Thoracic aorta (tissue), 2 donors: ENCODE measurements at regions not wholly inside any gene's neighbourhood (a gene's known extent, or its start where the extent isn't known, plus 50 kb on each side); places are given as distances from the start of the nearest gene placed in this dataset.

Experiments
- ATAC-seq: fragments of 150-250 bp; one replicate; pipeline ENCODE4 v1.8.0; 2017; ENCODE audit warnings: low read depth; ENCODE audit not compliant: insufficient number of reproducible peaks, low FRiP score
- DNase-seq: peaks from one replicate; pipeline ENCODE4 v3.0.0-alpha.2; 2020; ENCODE audit warnings: low spot score
- H3K27ac ChIP-seq, 2 donors: fragments of 200-600 bp; sonication (generic); 1 replicate in 1 of 2; 2 replicates in 1 of 2; pipeline ENCODE4 v1.5.1; 2016; ENCODE audit warnings: mild to moderate bottlenecking in 2 of 2, moderate library complexity in 2 of 2
- H3K27me3 ChIP-seq: fragments of 200-600 bp; sonication (generic); replicated peaks from 2 replicates; pipeline ENCODE4 v1.6.0; 2016; ENCODE audit warnings: mild to moderate bottlenecking; ENCODE audit not compliant: insufficient read depth
- H3K36me3 ChIP-seq: fragments of 200-600 bp; sonication (generic); one replicate; pipeline ENCODE4 v1.5.1; 2016
- H3K4me1 ChIP-seq, 2 donors: fragments of 200-600 bp; sonication (generic); 1 replicate in 1 of 2; 2 replicates in 1 of 2; pipeline versions ENCODE4 v1.5.1 to v1.6.0; 2016; ENCODE audit warnings: low read depth in 2 of 2, mild to moderate bottlenecking in 1 of 2; ENCODE audit not compliant: control insufficient read depth in 1 of 2
- H3K4me3 ChIP-seq: fragments of 200-600 bp; sonication (generic); 2 replicates; pipeline ENCODE4 v1.5.1; 2016; ENCODE audit warnings: mild to moderate bottlenecking
- H3K9me3 ChIP-seq: fragments of 200-600 bp; sonication (generic); 2 replicates; pipeline ENCODE4 v1.5.1; 2016
- CTCF ChIP-seq: fragments of 200-600 bp; sonication (generic); IDR thresholded peaks from one replicate; pipeline ENCODE4 v1.5.1; 2019; ENCODE audit warnings: antibody characterized with exemption

- no peak for TF ChIP-seq CTCF
- H3K27me3 ChIP-seq, result no peaks in the 10 kb centered on the region
- H3K36me3 ChIP-seq, result no peaks in the 10 kb centered on the region
- ATAC-seq (no peak), DNase-seq (no peak)
- H3K4me3 ChIP-seq, result no peak overlapping the region
- no peaks in the 10 kb centered on the region for H3K9me3 ChIP-seq
- H3K27ac ChIP-seq, result no peak overlapping the region
- no peaks in the 10 kb centered on the region for H3K4me1 ChIP-seq
These were observed 327.1 kb upstream of the VCX start for GRCh38 chrX:7515681-7516413.

GRCh38 chrX:7514871-7515599 is 327.9 kb upstream of the VCX start:
- ATAC-seq (no peak), DNase-seq (no peak)
- Histone ChIP-seq H3K9me3 (no peaks in the 10 kb centered on the region), H3K4me1 (no peaks in the 10 kb centered on the region), H3K27ac (no peak overlapping the region), H3K4me3 (no peak overlapping the region), H3K36me3 (no peaks in the 10 kb centered on the region), H3K27me3 (no peaks in the 10 kb centered on the region)
- TF ChIP-seq CTCF, result no peak

GRCh38 chrX:7512845-7513244 is 330.1 kb upstream of the VCX start:
- no peaks in the 10 kb centered on the region for H3K9me3 ChIP-seq
- H3K27me3 ChIP-seq, result no peaks in the 10 kb centered on the region
- TF ChIP-seq CTCF, result no peak
- H3K4me1 ChIP-seq, result no peaks in the 10 kb centered on the region
- H3K36me3 ChIP-seq, result no peaks in the 10 kb centered on the region
- ATAC-seq (no peak), DNase-seq (no peak)
- H3K27ac ChIP-seq, result no peak overlapping the region
- no peak overlapping the region for H3K4me3 ChIP-seq

- H3K9me3 ChIP-seq, result no peaks in the 10 kb centered on the region
- DNase-seq, result no peak
- ATAC-seq, result no peak
- no peaks in the 10 kb centered on the region for H3K4me1 ChIP-seq
- H3K27me3 ChIP-seq, result no peaks in the 10 kb centered on the region
- no peak for TF ChIP-seq CTCF
- no peaks in the 10 kb centered on the region for H3K36me3 ChIP-seq
- no peak overlapping the region for H3K4me3 ChIP-seq
- H3K27ac ChIP-seq, result no peak overlapping the region
These were observed 339.7 kb upstream of the VCX start for GRCh38 chrX:7503251-7503650.

- ATAC-seq (no peak), DNase-seq (no peak)
- H3K4me3 ChIP-seq, result no peak overlapping the region
- no peaks in the 10 kb centered on the region for H3K9me3 ChIP-seq
- H3K27ac ChIP-seq, result no peak overlapping the region
- no peaks in the 10 kb centered on the region for H3K36me3 ChIP-seq
- TF ChIP-seq CTCF, result no peak
- no peaks in the 10 kb centered on the region for H3K27me3 ChIP-seq
- no peaks in the 10 kb centered on the region for H3K4me1 ChIP-seq
These were observed 342.6 kb upstream of the VCX start for GRCh38 chrX:7500386-7500785.
